NOMO-1 (cell line): ENCODE measurements at regions not wholly inside any gene's neighbourhood (a gene's known extent, or its start where the extent isn't known, plus 50 kb on each side); places are given as distances from the start of the nearest gene placed in this dataset.

Source experiments
- DNase-seq, 2 experiments: peaks; one replicate each; lab custom pipeline; 2025; ENCODE audit not compliant: unreplicated experiment in 2 of 2; lab: John Stamatoyannopoulos, UW

DNA sequence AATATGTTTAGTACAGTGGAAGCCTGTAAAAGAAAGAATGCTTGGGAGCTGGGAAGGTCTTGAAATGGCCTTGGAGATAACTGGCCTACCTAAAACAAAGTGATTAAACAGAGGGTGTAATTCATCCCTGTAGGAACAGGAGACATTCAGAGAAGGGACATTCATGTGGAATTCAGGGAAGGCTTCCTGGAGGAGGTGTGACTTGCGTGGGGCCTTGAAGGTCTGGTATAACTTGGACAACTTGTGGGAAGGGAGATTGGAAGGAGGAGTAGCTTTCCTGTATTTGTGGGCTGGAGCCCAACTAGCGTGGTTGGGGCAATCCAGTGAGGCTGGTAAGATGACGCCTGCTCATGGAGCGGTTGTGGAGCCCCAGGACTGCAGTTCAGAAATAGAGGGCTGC lies 156.4 kb downstream of the AACS start:
- no peak for DNase-seq

DNA sequence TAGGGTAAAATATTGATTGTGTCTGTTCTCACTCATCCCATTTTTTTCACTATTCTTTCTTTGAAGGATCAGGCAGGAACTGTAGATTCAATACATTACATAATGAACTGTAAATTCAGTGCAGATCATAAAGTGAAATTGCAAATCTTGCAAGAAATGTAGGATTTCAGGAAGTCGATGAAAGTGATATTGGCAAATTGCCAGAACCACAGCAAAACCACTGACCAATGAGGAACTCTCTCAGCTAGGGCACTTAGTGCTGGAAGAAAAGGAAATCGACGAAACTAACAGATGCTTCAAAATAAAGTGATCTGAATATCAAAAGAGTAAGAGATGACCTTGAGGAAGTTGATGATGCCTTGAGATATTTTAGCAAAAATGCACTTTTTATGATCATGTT lies 157.6 kb downstream of the AACS start:
- peak; percentile 38 to 90 for DNase-seq

DNA sequence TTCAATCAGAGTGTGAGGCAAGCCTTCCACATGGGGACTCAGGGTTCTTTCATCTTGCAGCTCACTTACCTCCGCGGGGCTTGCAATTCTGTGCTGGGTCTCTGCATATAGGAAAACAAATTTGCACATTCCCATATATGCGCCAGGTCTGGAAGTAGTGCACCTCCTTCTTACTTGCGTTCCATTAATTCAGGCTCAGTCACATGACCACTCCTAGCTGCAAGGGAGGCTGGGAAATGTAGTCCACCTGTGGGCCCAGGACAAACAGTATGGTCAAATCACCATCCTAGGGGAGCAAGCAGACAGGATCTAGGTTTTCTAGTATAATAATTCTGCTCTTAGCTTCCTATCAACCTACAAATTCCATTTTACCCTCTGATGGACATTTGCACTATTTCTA lies 160.4 kb downstream of the AACS start:
- DNase-seq: no peak

DNA sequence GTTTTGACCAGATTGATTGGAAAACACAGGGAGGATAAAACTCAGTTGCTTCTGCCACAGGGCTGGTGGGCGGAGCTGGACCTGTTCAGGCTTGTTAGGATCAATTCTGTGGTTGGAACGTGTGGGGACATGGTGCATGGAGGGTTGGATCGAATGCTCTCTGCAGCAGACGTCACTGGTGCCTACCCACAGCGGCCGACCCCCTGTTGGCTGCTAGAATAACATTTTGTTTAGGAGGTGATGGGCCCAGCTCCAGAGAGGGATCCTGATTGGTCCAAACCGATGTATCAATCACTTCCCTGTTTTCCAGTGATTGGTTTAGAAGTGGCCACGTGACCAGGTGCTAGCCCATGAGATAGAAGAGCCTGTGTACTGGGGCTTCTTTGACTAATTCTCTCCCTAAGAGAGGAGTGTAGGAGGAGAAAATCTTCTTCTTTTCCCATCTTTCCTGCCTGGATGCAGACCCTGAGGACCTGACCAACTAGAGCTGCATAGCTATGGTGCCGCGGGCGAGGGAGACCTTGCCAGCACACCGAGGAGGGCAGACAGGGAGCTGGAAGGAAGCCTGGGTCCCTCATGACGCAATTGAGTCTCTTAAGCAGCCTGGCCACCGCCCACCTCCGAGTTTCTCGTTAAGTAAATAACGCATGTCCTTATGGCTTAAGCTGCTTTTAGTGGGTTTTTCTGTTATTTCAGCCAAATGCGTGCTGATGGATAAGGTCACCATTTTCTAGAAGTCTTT lies 163.5 kb downstream of the AACS start:
- DNase-seq: no peak

DNA sequence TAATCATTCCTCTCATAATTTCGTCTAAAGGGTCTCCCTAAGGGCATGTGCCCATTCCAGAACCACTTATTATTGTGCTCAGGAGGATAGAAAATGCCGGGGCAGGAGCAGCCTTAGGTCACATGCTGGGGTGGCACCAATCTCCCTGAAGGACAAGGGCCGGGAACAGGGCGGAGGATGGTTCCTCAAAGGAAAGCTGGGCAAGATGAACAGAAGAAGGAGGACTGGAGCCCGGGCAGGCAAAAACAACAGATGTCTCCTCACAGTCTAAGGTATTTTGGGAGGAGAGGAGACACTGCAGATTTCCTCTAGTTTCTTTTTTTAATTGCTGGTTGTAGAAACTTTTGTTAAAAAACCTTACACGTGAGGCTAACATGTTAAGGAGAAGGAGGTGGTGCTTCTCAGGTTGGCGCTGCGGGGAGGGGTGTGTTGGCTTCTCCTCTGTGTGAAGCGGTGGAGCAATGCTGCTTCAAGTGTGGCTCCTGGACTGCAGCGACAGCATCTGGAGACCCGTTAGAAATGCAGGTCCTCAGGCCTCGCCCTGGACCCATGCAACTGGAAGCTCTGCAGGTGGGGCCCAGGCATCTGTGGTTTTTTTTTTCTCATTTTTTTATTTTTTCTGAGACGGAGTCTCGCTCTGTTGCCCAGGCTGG lies 164.8 kb downstream of the AACS start:
- DNase-seq: no peak

GRCh38 chr12:125233319-125233718 lies 168.1 kb downstream of the AACS start:
- DNase-seq: no peak

GRCh38 chr12:125239563-125239962 lies 174.3 kb downstream of the AACS start:
- DNase-seq: no peak

DNA sequence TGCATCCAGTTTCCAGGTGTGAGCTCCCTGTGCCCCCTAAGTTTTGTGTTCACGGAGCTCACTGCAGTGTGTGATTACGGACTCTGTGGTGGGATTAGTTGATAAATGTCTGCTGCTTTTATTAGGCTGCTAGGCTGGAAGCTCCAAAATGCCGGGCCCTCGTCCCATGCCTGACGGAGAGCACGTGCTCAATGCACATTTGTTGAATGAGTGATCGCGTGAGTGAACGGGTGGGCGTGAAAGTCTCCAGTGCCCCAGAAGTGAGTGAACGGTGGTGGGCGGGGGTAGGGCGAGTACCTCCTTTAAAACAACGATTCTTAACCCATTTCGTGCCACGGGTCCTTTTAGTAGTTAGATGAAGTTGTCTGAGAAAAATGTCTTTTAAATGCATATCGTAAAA lies 175.5 kb downstream of the AACS start:
- DNase-seq: no peak

DNA sequence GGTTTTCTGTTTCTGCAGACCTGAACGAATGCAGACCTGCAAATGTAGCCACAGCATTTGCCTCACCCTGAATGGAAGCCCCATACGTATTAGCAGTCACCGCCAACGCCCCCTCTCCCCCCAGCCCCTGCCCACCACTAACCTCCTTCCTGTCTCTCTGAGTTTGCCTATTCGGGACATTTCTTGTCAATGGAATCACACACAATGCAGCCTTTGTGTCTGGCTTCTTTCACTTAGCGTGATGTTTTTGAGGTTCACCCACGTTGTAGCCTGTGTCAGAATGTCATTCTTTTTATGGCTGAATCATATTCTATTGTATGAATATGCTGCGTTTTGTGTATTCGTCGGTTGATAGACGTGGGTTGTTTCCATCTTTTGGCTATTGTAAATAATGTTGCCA lies 178.6 kb downstream of the AACS start:
- no peak for DNase-seq

- DNase-seq: no peak
Observed at GRCh38 chr12:125244338-125244737, 179.1 kb downstream of the AACS start.

DNA sequence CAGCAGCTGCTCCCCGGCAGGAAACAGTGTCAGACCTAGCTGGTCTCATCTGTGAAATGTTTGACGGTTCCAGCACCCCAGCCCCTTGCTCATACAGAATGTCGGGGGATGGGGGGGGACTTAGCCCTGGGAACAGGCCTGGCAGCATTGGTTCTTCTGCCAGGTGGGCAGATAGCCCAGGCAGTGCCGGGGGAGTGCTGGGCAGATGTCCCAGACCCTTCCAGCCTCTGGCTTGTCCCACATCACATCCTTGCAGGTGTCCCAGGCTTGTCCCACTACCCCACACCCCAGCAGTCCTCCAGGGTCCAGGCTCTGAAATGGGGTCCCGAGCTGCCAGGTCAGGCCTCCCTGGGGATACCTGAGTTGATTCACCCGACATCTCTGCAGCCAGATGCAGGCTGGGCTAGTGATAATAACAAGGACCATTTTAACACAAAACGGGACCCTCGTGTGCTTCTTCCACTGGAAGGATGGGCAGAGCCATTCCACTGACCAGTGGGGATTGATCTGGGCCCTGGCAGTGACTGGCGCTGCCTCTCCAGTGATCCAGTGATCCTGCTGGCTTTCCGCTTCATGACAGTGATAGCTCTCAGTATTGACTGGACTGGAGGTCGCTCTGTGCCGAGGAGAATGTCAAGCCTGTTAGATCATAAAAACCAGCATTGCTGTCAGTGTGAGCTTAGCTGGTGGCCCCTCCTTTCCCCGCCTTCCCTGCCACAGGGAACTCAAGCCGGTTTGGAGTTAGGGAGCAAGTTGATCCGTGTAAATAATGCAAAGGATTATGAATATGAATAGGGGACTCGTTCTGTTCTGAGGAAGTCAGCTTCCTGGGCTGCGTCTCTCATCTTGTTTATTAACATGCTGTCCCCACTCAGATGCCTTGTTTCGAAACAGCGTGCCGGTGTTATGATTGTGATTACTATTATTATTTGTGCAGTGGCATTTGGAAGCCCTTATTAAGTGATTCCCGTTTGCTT lies 180.6 kb downstream of the AACS start:
- DNase-seq: no peak

DNA sequence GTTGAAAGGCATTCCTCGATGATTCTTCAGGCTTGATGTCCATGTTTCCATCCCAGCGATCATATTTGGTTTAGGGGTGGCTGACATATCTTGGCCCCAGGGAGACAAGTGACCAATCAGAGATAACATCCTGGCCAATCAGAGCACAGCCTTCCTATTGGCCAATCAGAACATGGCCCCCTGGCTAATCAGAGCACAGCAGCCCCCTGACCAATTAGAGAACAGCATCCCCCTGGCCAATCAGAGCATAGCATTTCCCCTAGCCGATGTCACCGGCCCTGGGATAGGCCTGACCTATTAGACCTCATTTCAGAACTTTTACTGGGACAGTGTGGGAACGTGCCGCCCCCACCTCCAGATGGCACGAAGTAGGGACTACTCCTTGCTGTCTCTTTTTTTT lies 182.2 kb downstream of the AACS start:
- no peak for DNase-seq

DNA sequence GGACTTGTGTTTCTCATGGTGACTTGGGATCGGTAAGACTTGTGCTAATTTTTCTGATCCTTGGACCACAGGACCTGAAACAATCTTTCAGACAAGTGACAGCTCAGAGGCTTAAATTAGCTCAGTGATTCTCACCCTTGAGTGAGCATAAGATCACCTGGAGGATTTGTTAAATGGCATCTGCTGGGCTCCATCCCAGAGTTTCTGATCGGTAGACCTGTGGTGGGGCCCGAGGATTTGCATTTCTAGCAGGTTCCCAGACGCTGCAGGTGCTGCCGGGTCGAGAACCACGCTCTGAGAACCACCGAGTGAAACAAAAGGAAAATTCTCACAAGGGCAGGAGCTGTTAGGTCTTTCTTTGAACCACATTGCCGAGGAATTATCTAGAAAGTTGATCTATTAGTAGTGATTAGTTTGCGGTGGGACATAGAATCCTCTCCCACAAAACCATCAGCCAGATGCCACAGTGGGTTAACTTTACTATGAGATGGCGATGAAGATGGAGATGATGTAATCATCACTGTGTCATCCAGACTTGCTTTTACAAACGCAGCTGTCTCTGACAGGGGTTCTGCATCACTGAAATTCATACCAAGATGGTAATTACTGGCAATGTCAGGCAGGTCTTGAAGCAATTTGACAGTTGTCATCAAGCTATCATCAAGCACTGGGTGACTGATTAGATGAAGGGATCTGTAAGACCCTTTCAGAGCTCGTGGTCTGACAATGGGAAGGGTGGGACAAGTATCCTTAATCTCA lies 184.0 kb downstream of the AACS start:
- no peak for DNase-seq

DNA sequence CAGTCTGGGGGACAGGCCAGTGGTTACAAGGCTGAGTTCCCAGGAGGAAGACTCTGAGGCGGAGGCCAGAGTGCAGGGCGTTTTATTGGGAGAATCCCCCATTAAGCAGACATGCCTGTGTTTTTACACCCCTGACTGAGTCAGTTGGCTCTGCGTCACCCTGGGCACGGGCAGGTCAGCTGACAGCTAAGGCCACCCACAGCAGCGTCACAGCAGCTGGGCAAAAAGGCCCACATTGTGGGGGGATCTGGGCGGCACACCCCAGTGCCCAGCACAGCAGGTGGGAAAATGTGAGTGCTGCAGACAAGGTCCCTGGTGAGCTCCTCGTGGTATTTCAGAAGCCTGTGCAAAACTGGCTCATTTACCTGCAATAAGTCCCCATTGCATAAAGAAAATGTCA lies 184.7 kb downstream of the AACS start:
- no peak for DNase-seq

- no peak for DNase-seq
Observed at GRCh38 chr12:125254236-125254635, 189.0 kb downstream of the AACS start.

DNA sequence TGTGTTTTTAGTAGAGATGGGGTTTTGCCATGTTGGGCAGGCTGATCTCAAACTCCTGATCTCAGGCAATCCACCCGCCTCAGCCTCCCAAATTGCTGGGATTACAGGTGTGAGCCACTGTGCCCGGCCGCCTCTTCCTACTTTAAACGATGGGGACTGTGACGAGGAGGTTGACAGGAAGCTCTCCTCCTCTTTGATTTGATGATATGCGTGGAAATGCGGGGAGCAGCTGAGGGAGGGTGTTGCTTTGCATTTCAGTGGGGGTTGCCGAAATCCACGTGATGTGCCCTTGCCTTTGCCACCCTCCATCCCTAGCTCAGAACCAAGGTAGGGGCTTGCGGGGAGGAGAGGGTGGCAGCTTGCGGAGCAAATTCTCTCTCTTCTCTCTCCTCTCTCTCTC lies 189.6 kb downstream of the AACS start:
- no peak for DNase-seq

DNA sequence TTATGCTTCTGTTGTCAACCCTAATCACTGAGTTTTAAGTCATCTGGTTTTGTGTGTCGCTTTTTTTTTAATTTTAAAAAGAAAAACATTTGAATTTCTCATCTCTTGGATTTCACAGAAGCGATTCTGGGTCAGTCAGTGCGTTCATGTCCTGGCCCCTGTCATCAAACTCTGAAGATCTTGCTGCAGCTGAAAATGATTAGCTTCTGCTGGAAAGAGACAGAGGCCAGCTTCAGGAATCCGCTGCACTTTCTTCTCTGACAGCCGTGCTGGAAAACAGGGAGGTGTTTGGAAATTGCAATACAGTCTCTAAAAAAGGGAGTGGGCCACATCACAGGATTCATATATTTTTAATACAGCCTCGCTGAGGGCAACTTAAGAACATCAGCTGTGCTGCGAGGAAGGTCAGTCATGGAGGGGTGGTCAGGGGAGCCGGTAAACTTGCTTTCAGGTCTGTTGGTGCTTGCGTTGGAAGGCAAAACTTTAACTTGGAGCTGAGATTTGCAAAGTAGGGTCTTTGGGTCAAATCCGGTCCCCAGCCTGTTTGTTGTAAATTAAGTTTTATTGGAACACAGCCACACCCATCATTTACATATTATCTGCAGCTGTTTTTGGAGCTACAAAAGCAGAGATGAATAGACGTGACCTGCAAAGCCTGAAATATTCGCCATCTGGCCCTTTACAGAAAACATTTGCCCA lies 190.8 kb downstream of the AACS start:
- no peak for DNase-seq

DNA sequence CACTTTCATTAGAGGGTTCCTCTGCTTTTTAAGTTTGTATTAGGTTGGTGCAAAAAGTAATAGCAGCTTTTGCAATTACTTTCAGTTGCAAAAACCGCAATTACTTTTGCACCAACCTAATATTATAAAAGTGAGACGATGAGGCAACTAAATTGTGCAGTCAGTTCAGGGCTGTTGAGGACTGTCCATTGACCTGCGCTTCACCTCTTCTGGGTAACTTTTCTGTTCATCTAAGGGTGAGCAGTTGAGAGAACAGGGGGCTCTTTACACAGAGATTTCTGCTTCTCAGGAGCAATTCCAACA lies 191.3 kb downstream of the AACS start:
- DNase-seq: no peak

DNA sequence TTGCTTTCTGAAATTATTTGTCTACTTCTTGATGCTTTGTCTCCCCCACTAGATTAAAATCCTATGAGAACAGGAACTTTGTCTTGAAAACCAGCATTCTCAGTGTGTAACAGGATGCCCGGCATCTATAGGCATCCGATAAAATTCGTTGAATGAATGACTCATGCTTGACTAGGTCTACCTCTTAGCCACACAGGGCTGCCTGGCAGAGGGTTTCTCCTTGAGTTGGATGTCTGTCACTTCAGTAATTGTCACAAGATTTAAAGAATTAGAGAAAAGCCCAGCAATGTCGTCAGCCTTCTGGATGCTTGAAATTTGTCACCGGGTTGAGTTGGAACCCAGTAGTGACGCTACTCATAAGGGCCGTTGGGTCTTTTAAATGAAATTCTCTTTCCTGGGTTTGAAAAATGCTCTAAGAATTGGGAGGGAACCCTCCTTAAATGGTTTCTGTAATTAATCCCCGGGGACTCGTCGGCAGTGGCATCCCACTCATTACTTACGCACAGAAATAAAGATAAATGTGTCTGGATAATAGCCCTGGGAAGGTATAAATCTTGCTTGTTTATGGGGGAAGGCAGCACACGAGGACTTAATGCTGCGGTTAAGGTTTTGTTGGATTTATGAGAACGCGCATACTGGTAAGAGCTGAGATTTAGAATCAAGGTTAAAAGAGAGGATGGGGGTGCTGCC lies 194.1 kb downstream of the AACS start:
- no peak for DNase-seq

- DNase-seq: no peak
Observed at GRCh38 chr12:125262851-125263250, 197.6 kb downstream of the AACS start.
